ENCODE measurements at regions not wholly inside any gene's neighbourhood (a gene's known extent, or its start where the extent isn't known, plus 50 kb on each side); places are given as distances from the start of the nearest gene placed in this dataset.
"Not testable (repeated sequence)": the region's sequence is repeated elsewhere in the genome, so short reads cannot be mapped to it uniquely, and the experiment has no call there.

DNA sequence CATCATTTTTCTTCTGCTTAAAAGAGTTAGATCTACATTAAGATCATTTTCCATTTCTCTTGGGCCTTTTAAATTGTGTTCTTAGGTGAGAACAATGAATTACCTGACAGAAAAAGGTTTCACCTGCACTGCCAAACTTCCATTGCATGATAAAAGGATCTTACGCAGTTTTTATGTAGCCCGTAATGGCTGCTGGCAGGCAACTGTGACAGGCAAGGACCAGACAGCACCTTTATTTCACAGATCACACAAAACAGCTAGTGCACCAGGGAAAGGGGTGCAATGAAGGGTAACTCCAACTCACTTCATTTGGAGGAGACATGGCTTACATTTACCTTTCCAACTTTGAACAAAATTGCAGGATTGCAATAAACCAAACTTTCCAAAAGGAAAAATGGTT is 159.8 kb downstream of the SLITRK1 start:
- no peak for FAIRE-seq

DNA sequence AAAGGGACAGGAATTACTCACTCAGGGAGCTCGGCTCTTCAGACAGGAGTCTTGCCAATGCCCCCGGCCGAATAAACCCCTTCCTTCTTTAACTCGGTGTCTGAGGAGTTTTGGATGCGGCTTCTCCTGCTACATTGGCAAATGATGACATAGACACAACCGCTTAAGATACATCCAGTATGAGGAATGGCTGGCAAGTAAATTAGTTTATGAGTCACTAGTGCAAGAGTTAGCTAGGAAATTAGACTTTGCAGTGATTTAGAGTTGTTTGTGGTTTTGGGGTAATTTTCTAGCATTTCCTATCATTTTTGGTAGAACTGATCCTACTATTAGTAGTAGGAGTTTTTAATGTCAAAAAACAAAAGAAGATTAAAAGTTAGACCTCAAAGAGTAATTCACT is 166.2 kb downstream of the SLITRK1 start:
- FAIRE-seq: no peak

DNA sequence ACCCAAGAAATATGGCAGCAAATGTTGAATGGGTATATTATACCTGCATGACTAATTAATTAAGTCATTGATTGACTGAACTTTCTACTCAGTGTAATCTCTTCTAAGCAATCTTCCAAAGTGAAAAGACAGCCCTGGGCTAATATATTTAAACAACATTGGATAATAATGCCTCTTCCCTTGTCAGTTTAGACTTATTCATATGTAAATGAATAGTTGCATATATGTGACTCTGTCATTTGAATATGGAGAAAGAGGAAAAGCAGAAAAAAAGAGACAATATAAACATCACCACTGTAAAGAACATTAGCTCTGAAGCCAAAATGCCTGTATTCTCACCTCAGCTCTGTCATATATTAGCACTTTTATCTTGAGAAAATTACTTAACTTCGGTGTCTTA is 168.0 kb downstream of the SLITRK1 start:
- FAIRE-seq: no peak

DNA sequence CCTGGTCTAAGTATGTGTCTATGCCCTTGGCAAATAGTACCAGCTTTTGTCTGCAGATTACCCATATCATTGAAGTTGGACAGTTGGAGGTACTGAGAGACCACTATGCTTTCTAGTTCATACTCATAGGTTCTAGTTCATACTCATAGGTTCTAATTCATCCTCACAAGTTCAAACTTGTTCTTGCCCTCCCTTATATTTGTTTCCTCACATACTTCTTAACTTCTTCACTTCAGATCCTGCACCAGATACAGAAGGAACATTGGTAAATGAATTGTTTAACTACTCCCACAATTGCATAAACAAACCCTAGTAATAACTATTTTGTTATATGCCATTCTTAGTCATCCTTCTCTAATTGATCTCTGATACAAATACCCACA is 172.2 kb downstream of the SLITRK1 start:
- FAIRE-seq: no peak

DNA sequence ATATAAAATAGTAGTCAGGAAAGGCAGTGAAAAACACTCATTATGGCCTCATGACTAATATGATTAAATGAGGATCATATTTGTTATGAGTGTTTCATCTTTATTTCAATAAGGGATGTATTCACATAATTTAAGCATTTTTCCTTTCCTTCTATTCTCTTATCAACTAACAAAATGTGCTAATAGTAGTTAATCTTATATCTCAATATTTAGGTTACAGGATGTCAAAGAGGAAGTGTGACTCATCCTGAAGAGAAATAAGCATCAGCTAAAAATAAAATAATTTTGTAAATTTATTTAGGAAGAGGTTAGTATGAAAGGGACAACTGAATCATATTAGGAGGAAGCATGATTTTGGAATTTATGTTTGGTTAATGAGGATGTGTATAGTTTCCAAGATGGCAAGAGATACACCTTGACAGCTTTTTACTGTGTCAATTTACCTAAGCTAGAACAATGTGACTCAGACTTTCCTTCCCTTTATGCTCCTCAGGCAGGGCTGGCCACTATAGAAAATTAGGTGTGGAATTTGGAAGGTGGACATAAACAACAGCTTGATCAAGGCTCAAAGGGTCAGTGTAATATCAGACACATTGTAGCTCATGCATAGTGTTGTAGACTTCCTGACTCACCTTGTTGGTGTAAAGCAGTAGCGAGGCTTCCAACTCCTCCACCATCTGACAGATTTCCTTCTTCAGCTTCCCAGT is 172.7 kb downstream of the SLITRK1 start:
- no peak for FAIRE-seq

DNA sequence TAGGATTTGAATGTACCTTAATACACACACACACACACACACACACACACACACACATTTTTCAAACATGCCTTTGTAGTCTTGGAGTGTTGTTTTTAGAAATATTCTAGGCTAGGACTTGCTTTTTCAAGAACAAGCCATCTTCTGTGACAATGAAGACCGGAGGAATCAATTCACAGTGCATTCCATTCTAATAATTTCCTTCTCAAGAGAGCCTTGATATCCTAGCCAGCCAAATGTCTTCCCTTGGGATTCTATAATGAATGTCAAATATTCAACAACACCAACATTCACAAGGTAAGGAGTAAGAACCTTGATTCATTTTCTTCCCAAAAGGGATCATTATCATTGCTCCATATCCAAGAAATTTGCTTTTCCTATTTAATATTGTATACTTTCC is 180.3 kb downstream of the SLITRK1 start:
- no peak for FAIRE-seq

DNA sequence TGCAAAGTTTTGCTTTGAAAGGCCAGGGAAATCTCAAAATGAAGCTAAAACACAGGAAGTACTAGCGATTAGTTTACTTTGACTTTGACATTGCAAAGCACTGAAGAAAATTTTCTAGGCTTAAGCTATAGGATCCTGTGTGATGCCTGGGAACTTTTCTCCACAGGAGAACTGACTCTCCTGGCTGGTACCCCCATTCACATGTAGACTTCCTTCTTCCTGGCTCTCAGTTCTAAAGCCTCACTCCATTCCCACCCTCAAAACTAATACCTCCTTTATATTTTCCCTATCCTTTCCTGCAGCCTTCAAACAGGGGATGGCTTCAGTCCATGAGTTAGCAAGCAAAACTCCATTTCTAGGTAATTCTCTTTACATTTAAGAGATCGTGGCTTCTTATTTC is 189.5 kb downstream of the SLITRK1 start:
- no peak for FAIRE-seq

DNA sequence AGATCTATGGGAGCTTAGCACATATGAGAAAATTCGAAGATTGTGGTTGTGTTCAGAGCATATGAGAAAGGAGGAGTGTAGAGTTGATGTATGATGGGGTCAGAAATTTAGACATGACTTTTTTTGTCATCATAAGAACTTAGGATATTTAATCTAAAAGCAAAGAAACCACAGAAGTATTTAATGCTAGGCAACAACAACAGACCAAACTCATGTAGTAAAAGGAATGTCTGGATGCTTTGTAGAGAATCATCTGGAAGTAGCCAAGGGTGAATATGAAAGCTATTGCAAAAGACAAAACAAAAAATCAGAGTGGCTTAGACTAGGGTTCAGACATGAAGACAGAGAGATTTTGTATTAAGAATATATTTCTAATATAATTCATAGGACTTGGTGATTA is 190.3 kb downstream of the SLITRK1 start:
- FAIRE-seq: no peak

DNA sequence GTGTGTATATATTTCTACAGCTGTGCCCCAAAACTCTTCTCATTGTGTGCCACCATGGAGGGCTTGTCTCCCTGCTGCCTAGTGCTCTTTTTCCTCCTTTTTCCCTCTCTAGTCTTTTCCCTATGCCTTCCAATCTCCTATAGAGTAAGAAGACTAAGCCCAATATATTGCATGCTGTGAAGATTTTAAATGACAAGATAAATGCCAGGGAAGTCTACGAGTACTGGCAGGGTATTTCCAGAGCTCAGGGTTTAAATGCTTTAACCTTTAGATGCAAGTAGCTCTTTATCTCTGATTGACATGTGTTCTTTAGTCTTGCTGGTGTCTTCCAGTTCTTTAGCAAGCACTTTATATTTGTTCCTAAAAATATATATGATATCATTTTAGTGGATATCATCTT is 200.7 kb downstream of the SLITRK1 start:
- no peak for FAIRE-seq

DNA sequence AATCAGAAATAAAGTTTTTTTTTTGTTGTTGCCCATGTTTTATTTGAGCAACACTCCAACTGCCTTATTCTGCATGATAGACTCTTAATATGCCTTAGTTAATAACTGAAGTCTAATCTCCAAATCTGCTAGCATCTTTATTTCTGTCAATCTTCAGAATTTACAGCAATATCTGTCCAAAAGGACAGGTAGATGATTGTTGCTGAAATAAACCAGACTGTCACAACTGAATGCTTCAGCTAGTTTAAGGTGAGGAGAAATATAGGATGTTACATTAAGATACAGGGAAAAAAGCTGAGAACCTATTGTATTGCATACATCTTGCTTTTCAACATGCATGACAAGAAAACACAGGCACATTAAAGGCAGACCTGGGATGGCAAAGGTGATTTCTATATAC is 204.3 kb downstream of the SLITRK1 start:
- no peak for FAIRE-seq

DNA sequence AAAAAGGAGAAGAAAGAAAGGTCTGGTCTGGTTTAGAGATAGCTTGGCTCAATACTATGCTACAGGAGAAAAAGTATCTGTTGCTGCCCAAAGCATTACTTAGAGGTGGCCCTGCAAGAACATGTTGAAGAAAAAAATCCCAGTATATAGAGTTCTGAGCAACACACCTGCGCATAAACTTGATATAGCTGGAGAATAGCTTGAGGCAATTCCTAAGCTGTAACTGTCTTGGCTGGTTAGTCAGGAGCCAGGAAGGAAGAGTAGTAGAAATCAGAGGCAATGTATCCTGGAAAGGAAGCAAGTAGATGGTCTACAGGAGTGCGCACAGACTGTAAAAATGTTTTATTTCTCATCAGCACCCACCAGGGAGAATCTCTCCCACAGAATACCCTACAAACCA is 209.7 kb downstream of the SLITRK1 start:
- no peak for FAIRE-seq

DNA sequence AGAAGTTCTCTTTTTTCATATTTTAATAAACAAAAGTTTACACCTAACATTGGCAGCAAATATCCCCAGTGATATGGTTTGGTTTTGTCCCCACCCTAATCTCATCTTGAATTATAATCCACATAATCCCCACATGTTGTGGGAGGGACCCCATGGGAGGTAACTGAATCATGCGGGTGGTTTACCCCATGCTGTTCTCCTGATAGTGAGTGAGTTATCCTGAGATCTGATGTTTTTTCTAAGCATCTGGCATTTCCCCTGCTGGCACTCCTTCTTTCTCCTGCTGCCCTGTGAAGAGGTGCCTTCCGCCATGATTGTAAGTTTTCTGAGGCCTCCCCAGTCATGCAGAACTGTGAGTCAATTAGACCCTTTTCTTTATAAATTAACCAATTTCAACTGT is 214.7 kb downstream of the SLITRK1 start:
- FAIRE-seq: no peak

DNA sequence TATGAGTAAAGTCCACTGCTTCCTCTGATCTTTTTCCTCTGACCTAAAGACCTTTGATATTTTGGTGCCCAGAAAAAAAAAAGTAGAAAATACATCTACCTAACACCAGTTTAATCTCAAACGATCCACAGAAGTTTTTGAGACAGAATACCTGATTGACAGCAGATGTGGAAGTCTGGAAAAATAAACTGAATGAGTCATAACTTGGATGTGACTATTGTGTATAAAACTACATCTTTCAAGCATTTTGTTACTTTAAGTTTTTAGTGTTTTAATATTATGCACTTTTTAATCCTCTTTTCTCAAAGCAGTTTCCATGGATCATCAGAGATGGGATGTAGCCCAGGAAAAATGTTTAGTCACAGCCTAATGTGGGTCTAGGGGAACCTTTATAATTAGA is 216.1 kb downstream of the SLITRK1 start:
- no peak for FAIRE-seq

DNA sequence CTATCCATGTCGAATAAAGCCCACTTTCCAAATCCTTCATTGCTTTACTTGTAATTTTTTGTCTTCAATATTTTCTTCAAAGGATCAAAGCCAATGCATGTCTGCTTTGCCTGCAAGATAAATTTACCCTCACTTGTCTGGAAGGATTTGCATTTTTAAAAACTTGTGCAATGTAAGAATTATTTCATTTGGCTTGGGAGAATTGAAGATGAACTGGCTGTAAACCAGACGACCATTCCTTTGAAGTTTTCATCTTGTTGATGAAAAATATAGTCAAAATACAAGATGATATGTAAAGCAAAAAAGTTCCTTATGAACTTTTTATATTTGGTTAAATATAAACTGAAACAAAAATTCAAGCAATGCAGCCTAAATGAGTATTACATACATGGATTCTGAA is 225.0 kb downstream of the SLITRK1 start:
- no peak for FAIRE-seq

DNA sequence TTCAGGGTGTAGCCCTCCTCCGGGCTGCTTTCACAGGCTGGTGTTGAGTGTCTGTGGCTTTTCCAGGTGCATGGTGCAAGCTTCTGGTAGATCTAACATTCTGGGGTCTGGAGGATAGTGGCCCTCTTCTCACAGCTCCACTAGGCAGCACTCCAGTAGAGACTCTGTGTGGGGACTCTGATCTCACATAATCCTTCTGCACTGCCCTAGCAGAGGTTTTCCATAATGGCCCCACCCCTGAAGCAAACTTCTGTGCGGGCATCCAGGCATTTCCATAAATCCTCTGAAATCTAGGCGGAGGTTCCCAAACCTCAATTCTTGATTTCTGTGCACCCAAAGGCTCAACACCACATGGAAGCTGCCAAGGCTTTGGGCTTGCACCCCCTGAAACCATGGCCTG is 239.7 kb downstream of the SLITRK1 start:
- not testable (repeated sequence) for FAIRE-seq

DNA sequence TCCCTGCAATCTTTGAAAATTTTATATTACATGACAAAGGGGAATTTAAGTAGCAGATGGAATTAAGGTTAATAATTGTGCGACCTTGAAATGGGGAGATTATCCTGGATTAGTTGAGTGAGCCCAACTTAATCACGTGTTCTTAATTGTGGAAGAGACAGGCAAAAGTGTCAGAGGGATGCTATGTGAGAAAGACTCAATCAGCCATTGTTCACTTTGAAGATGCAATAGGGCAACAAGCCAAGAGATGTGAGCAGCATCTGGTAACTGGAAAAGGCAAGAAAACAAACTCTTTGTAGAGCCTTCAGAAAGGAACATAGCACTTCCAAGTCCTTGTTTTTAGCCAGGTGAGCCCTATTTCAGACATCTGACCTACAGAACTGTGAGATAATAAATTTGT is 247.7 kb downstream of the SLITRK1 start:
- no peak for FAIRE-seq

DNA sequence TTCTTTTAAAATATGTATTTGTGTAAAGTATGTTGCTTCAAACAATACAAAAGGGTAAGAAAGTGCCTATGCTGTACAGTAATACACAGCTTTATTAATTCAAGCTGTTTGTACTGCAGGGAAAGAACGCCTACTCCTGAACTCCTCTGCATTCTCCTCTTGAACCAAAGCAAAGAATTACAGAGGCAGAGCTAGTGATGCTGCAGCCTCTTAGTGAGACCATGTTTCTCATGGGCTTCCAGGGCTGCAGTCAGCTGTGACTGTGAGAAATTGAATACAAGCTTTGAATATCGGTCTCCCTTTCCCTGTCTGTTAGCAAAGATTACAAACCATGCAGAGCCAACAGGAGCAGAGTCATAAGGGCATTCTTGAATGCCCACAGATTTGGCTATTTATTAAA is 248.5 kb downstream of the SLITRK1 start:
- no peak for FAIRE-seq

DNA sequence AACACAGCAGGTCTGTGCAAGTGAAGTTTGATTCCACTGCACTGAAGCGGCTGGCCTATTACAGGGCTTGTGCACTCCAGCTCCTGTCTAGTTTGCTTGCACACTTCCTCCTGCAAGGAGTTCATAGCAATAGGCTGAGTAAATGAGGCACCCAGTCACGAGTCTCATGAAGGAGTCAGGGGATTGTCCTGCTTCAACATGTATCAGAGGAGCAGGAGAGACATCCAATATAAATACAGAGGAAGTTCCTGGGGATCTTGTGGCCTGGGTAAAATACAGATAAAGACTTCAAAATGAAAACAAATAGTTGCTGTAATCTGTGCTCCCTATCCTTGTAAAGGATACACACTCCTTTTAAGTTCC is 259.9 kb downstream of the SLITRK1 start:
- FAIRE-seq: no peak

DNA sequence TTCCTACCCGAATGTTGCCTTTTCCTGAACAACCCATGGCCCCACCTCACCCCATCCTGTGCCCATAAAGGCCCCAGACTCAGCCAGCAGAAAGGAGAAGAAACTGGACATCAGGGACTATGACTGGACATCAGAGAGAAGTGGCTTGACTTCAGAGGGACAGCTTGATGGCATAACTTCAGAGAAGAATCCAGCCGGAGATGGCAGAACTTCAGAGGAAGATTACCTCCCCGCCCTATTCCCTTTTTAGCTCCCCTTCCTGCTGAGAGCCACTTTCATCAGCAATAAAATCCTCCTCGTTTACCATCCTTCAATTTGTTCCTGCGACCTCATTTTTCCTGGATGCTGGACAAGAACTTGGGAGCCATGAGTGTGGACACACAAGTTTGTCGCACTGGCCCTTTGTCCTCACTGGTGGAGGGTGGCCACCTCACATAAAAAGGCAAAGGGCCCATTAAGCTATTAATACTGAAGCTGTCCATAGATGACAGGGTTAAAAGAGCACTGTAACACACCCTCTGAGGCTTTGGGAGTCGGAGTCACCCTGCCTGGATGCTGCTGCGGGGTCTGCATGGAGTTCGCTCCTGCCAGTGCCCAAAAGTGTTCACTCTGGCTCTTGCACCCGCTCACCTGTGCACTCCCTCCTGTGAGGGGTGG is 260.4 kb downstream of the SLITRK1 start:
- FAIRE-seq: no peak

DNA sequence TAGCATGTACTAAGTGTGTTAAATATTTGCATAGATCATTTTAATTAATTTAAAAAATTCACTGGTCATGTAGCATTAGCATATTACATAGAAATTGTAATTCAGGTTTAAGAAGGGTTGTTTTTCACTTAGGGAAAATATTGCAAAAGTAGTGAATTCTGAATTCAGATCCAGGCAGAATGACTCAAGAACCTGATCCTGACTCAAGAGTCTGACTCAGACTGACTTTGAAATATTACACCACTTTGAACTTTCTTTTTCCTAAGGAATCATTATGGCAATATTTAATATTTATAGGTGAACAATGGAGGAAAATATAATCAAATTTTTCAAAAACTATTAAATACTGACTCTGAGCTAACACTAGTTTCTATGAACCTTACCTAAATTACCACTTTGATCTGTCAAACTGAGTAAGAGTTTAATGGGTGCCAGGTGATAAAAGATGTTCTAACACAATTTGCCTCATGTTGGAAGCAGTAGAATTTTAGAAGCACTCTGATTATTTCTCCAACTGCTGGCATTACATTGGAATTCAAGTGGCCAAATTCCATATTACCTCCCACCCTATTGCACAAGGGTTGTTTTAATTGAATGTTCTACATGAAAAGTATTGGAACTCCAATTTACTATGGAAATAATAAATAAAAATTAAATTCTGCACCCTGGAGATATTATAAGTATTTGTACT is 261.6 kb downstream of the SLITRK1 start:
- no peak for FAIRE-seq

DNA sequence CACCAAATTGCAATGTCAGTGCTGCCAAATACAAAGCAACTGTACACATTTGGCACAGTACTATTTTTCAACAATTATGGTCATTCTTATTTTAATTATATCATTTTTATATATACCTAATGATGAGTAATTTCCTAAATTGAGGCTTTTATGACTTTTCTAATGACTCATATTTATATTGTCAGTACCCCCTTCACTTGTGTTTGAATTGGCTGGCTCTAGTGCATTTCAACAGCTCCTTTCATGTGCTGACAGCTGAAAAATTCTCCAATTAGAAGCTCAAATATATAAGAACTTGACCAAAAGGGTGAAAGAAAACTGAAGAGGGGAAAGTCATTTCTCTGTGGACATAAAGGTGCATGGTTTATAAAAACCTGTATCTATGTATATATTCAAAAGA is 263.3 kb downstream of the SLITRK1 start:
- no peak for FAIRE-seq

DNA sequence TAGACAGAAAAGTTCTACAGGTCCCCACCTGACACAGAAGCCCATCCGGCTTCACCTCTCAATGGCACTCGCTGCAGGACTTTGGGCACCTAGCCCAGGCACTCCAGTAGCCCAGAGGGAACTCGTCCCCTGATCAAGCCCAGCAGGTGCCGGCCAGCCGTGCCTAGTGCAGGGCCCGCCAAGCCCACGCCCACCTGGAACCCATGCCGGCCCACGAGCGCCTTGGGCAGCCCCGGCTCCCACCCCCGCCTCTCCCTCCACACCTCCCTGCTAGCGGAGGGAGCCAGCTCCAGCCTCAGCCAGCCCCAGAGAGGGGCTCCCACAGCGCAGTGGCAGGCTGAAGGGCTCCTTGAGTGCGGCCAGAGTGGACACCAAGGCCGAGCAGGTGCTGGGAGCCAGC is 268.8 kb downstream of the SLITRK1 start:
- FAIRE-seq: no peak

DNA sequence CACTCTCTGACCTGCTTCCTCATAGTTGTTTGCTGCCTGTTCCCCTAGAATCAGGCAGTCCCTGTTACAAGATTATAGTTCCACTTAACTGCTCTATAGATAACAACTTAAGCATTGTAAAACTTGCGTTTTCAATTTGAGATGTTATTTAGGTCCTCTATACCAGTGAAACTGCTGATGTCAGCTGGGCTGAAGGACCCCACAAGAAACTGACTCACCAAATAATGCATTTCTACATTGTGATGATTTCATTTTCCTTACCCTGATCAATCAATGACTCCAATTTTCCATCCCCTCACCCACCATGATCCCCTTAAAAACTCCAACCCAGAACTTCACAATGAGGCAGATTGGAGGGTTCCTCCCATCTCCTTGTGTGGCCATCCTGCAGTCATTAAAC is 280.7 kb downstream of the SLITRK1 start:
- FAIRE-seq: no peak

DNA sequence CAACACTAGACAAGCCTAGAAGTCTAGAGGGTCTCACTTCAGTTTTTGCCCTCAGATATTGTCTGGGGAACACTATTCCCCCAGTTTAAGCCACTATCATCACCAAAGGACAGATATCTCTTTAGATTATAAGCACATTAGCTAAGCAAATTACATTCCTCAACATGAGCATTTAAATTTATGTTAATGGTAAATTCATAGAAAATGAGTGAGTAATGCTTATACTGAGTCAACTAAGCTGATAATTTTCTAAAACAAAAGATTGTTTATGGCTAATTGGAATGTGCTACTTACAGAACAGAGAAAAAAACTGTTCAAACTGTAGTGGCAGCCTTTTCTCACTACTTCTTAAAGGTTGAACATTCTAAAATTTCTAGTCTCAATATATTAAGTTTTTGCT is 290.2 kb downstream of the SLITRK1 start:
- no peak for FAIRE-seq

DNA sequence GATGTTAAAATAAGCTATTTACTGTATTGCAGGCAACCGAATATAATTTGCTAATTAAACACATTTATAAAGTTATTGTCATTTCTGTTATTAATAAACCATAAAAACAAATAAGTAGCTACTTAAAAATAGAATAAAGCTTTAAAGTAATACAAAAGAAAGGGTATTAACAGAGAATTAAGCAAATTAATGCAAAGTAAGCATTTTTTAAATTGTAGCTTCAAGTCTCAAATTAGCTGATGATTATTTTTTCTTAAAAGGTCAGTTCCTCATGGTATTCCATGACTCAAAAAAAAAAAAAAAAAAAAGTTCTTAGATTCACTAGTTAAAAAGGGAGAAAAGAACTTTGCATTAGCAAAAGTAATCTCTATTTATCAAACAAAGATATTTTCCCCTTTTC is 292.5 kb downstream of the SLITRK1 start:
- no peak for FAIRE-seq
